ENCODE measurements at regions not wholly inside any gene's neighbourhood (a gene's known extent, or its start where the extent isn't known, plus 50 kb on each side); places are given as distances from the start of the nearest gene placed in this dataset.
"Not testable (repeated sequence)": the region's sequence is repeated elsewhere in the genome, so short reads cannot be mapped to it uniquely, and the experiment has no call there.

- Mint-ChIP-seq H3K27me3 (ENCODE audit: unreplicated experiment) (no peaks in the 10 kb centered on the region), H3K27ac (ENCODE audit: unreplicated experiment) (no peak overlapping the region)
- no peak for DNase-seq
These were observed 978.1 kb downstream of the C4orf33 start for GRCh38 chr4:130074096-130074495.

GRCh38 chr4:130077275-130077674, 981.3 kb downstream of the C4orf33 start:
- no peaks in the 10 kb centered on the region for H3K27me3 Mint-ChIP-seq (ENCODE audit: unreplicated experiment)
- H3K4me1 Mint-ChIP-seq (ENCODE audit: low read depth, unreplicated experiment): no peaks in the 10 kb centered on the region
- TF ChIP-seq CTCF (IDR thresholded peaks at IDR 0.05; ENCODE audit: partially characterized antibody, unreplicated experiment): no peak
- no peaks in the 10 kb centered on the region for H3K36me3 Mint-ChIP-seq (ENCODE audit: unreplicated experiment)
- H3K9me3 Mint-ChIP-seq (ENCODE audit: unreplicated experiment): no peaks in the 10 kb centered on the region
- no peak overlapping the region for H3K4me3 Mint-ChIP-seq (ENCODE audit: unreplicated experiment)
- no peak for DNase-seq
- H3K27ac Mint-ChIP-seq (ENCODE audit: unreplicated experiment): no peak overlapping the region

More at GRCh38 chr4:130074096-130074495, 978.1 kb downstream of the C4orf33 start:
- no peak overlapping the region for H3K4me3 Mint-ChIP-seq (ENCODE audit: unreplicated experiment)
- no peak for TF ChIP-seq CTCF (IDR thresholded peaks at IDR 0.05; ENCODE audit: partially characterized antibody, unreplicated experiment)
- no peaks in the 10 kb centered on the region for H3K36me3 Mint-ChIP-seq (ENCODE audit: unreplicated experiment)
- no peaks in the 10 kb centered on the region for H3K9me3 Mint-ChIP-seq (ENCODE audit: unreplicated experiment)
- no peaks in the 10 kb centered on the region for H3K4me1 Mint-ChIP-seq (ENCODE audit: low read depth, unreplicated experiment)

- H3K4me1 Mint-ChIP-seq (ENCODE audit: low read depth, unreplicated experiment); H3K36me3 Mint-ChIP-seq (ENCODE audit: unreplicated experiment); H3K4me3 Mint-ChIP-seq (ENCODE audit: unreplicated experiment); H3K27ac Mint-ChIP-seq (ENCODE audit: unreplicated experiment); H3K27me3 Mint-ChIP-seq (ENCODE audit: unreplicated experiment); H3K9me3 Mint-ChIP-seq (ENCODE audit: unreplicated experiment); DNase-seq: not testable (repeated sequence)
These were observed 983.1 kb downstream of the C4orf33 start for GRCh38 chr4:130079027-130079426.

GRCh38 chr4:130080872-130081451, 985.0 kb downstream of the C4orf33 start:
- no peak overlapping the region for H3K4me3 Mint-ChIP-seq (ENCODE audit: unreplicated experiment)
- TF ChIP-seq CTCF (IDR thresholded peaks at IDR 0.05; ENCODE audit: partially characterized antibody, unreplicated experiment): no peak
- H3K4me1 Mint-ChIP-seq (ENCODE audit: low read depth, unreplicated experiment): peaks cover 4% of the 10 kb centered on the region
- H3K36me3 Mint-ChIP-seq (ENCODE audit: unreplicated experiment): no peaks in the 10 kb centered on the region
- no peaks in the 10 kb centered on the region for H3K27me3 Mint-ChIP-seq (ENCODE audit: unreplicated experiment)
- no peak overlapping the region for H3K27ac Mint-ChIP-seq (ENCODE audit: unreplicated experiment)
- no peaks in the 10 kb centered on the region for H3K9me3 Mint-ChIP-seq (ENCODE audit: unreplicated experiment)
- DNase-seq: no peak

GRCh38 chr4:130090427-130090826, 994.5 kb downstream of the C4orf33 start:
- DNase-seq: no peak
- no peak for TF ChIP-seq CTCF (IDR thresholded peaks at IDR 0.05; ENCODE audit: partially characterized antibody, unreplicated experiment)
- no peak overlapping the region for H3K27ac Mint-ChIP-seq (ENCODE audit: unreplicated experiment)
- no peaks in the 10 kb centered on the region for H3K36me3 Mint-ChIP-seq (ENCODE audit: unreplicated experiment)
- H3K4me3 Mint-ChIP-seq (ENCODE audit: unreplicated experiment): no peak overlapping the region
- no peaks in the 10 kb centered on the region for H3K4me1 Mint-ChIP-seq (ENCODE audit: low read depth, unreplicated experiment)
- H3K9me3 Mint-ChIP-seq (ENCODE audit: unreplicated experiment): no peaks in the 10 kb centered on the region
- no peaks in the 10 kb centered on the region for H3K27me3 Mint-ChIP-seq (ENCODE audit: unreplicated experiment)

All from glutamatergic neuron (in vitro differentiated cells).